ENCODE measurements at regions not wholly inside any gene's neighbourhood (a gene's known extent, or its start where the extent isn't known, plus 50 kb on each side); places are given as distances from the start of the nearest gene placed in this dataset.

DNA sequence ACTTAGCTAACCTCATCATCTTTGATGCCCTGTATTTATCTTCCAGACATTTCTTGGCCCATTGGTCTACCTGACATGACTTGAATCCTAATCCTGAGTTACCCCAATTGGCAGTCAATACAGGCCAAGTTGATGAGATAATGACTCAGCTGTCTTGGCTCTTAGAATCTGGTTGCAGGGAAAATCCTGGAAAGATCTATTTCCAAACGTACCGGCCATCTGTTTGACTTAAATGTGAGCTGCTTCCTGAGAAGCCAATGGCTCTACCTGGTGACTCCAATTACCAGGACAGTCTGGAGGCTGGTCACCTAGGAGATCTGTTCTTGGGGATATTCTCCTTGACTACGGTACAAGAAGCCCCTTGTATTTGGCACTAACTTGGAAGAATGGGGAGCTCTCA is 475.2 kb upstream of the BRINP1 start:
- ChIA-PET POLR2A (no interaction called here), CTCF (no interaction called here)
- no peaks in the 10 kb centered on the region for H3K36me3 ChIP-seq (ENCODE audit: control insufficient read depth, insufficient read depth, low read length)
- no peaks in the 10 kb centered on the region for H3K9me3 ChIP-seq (ENCODE audit: control insufficient read depth, insufficient read depth, low read depth, low read length)
- DNase-seq (ENCODE audit: low read depth, low spot score) = no peak
- no peak overlapping the region for H3K27ac ChIP-seq (ENCODE audit: low read length)
- in situ Hi-C loops (cut with HindIII; ENCODE audit: low pct_unique_long_range_greater_than_20kb, low sequenced_read_pairs) (no loop called here), intact Hi-C loops (cut with micrococcal nuclease; ENCODE audit: unreplicated experiment) (no loop called here)
- TF ChIP-seq, protein P1, sequence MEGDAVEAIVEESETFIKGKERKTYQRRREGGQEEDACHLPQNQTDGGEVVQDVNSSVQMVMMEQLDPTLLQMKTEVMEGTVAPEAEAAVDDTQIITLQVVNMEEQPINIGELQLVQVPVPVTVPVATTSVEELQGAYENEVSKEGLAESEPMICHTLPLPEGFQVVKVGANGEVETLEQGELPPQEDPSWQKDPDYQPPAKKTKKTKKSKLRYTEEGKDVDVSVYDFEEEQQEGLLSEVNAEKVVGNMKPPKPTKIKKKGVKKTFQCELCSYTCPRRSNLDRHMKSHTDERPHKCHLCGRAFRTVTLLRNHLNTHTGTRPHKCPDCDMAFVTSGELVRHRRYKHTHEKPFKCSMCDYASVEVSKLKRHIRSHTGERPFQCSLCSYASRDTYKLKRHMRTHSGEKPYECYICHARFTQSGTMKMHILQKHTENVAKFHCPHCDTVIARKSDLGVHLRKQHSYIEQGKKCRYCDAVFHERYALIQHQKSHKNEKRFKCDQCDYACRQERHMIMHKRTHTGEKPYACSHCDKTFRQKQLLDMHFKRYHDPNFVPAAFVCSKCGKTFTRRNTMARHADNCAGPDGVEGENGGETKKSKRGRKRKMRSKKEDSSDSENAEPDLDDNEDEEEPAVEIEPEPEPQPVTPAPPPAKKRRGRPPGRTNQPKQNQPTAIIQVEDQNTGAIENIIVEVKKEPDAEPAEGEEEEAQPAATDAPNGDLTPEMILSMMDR (IDR thresholded peaks at IDR 0.05) = no peak
- no peak for TF ChIP-seq POLR2AphosphoS5 (IDR thresholded peaks at IDR 0.05; ENCODE audit: low read depth, low read length)
- no peak for TF ChIP-seq SIN3A (IDR thresholded peaks at IDR 0.05; ENCODE audit: borderline replicate concordance, insufficient read depth, low read depth, low read length)
- TF ChIP-seq, protein P2, sequence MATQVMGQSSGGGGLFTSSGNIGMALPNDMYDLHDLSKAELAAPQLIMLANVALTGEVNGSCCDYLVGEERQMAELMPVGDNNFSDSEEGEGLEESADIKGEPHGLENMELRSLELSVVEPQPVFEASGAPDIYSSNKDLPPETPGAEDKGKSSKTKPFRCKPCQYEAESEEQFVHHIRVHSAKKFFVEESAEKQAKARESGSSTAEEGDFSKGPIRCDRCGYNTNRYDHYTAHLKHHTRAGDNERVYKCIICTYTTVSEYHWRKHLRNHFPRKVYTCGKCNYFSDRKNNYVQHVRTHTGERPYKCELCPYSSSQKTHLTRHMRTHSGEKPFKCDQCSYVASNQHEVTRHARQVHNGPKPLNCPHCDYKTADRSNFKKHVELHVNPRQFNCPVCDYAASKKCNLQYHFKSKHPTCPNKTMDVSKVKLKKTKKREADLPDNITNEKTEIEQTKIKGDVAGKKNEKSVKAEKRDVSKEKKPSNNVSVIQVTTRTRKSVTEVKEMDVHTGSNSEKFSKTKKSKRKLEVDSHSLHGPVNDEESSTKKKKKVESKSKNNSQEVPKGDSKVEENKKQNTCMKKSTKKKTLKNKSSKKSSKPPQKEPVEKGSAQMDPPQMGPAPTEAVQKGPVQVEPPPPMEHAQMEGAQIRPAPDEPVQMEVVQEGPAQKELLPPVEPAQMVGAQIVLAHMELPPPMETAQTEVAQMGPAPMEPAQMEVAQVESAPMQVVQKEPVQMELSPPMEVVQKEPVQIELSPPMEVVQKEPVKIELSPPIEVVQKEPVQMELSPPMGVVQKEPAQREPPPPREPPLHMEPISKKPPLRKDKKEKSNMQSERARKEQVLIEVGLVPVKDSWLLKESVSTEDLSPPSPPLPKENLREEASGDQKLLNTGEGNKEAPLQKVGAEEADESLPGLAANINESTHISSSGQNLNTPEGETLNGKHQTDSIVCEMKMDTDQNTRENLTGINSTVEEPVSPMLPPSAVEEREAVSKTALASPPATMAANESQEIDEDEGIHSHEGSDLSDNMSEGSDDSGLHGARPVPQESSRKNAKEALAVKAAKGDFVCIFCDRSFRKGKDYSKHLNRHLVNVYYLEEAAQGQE (IDR thresholded peaks at IDR 0.05; ENCODE audit: insufficient read depth in 1 of 2, low read depth in 2 of 2, low read length in 1 of 2) = no peak
- no peak for TF ChIP-seq TCF7L2 (IDR thresholded peaks at IDR 0.05; ENCODE audit: low read depth, low read length)
- no peaks in the 10 kb centered on the region for H3K4me1 ChIP-seq (ENCODE audit: control insufficient read depth, insufficient read depth, low read length)
- ATAC-seq = no peak
- no peaks in the 10 kb centered on the region for H3K27me3 ChIP-seq (ENCODE audit: control insufficient read depth, insufficient read depth, low read length)
- H3K4me3 ChIP-seq (ENCODE audit: low read depth in 2 of 2, low read length in 2 of 2) = no peak overlapping the region
- BruUV-seq (replicated peaks) = no TSS peak

DNA sequence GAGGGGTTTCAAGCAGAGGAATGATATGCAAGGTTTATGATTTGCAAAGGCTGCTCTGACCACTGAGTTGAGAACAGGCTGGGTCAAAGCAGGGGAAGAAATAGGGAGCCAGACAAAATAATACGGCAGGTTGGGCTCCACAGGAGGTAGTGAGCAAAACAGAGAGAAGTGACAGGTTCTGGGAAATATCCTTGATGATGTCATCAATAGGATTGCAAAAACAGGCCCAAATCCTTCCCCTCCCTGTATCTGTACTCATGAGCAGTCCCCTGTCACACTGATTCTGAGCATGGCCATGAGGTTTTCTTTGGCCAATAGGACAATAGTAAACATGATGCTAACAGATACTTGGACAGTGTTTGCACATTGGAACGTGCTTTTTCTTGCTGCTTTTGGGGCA is 471.8 kb upstream of the BRINP1 start:
- H3K27me3 ChIP-seq (ENCODE audit: control insufficient read depth, insufficient read depth, low read length) = no peaks in the 10 kb centered on the region
- intact Hi-C loops (cut with micrococcal nuclease; ENCODE audit: unreplicated experiment) (no loop called here), in situ Hi-C loops (cut with HindIII; ENCODE audit: low pct_unique_long_range_greater_than_20kb, low sequenced_read_pairs) (no loop called here)
- BruUV-seq (replicated peaks) = no TSS peak
- no peaks in the 10 kb centered on the region for H3K36me3 ChIP-seq (ENCODE audit: control insufficient read depth, insufficient read depth, low read length)
- CTCF ChIA-PET = no interaction called here
- no peak overlapping the region for H3K4me3 ChIP-seq (ENCODE audit: low read depth in 2 of 2, low read length in 2 of 2)
- no peak overlapping the region for H3K27ac ChIP-seq (ENCODE audit: low read length)
- ATAC-seq = no peak
- TF ChIP-seq, protein P1 (IDR thresholded peaks at IDR 0.05) = no peak
- TF ChIP-seq POLR2AphosphoS5 (IDR thresholded peaks at IDR 0.05; ENCODE audit: low read depth, low read length) (no peak), TCF7L2 (IDR thresholded peaks at IDR 0.05; ENCODE audit: low read depth, low read length) (no peak), SIN3A (IDR thresholded peaks at IDR 0.05; ENCODE audit: borderline replicate concordance, insufficient read depth, low read depth, low read length) (no peak)
- TF ChIP-seq, protein P2 (IDR thresholded peaks at IDR 0.05; ENCODE audit: insufficient read depth in 1 of 2, low read depth in 2 of 2, low read length in 1 of 2) = no peak
- no peaks in the 10 kb centered on the region for H3K4me1 ChIP-seq (ENCODE audit: control insufficient read depth, insufficient read depth, low read length)
- H3K9me3 ChIP-seq (ENCODE audit: control insufficient read depth, insufficient read depth, low read depth, low read length) = no peaks in the 10 kb centered on the region
- DNase-seq (ENCODE audit: low read depth, low spot score) = no peak
- POLR2A ChIA-PET = no interaction called here
